Lower lobe of right lung (tissue), 2 donors: ENCODE measurements at regions not wholly inside any gene's neighbourhood (a gene's known extent, or its start where the extent isn't known, plus 50 kb on each side); places are given as distances from the start of the nearest gene placed in this dataset.

Experiments
- ATAC-seq, 2 donors: fragments of 200-7000 bp; cut with Tn5 transposase; one replicate each; pipeline ENCODE4 v1.9.1; 2020 to 2022; ENCODE audit warnings: mild to moderate bottlenecking in 2 of 2, moderate library complexity in 2 of 2
- DNase-seq: peaks from one replicate; pipeline ENCODE4 v3.0.0-alpha.2; 2020
- H3K27ac ChIP-seq: fragments of 200-600 bp; one replicate; pipeline ENCODE4 v1.8.0; 2022
- H3K27me3 ChIP-seq: fragments of 200-600 bp; one replicate; pipeline ENCODE4 v1.8.0; 2022; ENCODE audit warnings: low read depth
- H3K36me3 ChIP-seq: fragments of 200-600 bp; one replicate; pipeline ENCODE4 v1.8.0; 2022; ENCODE audit warnings: mild to moderate bottlenecking
- H3K4me1 ChIP-seq: fragments of 200-600 bp; one replicate; pipeline ENCODE4 v1.8.0; 2022
- H3K4me3 ChIP-seq: fragments of 200-600 bp; one replicate; pipeline ENCODE4 v1.8.0; 2022; ENCODE audit warnings: mild to moderate bottlenecking
- H3K9me3 ChIP-seq: fragments of 200-600 bp; one replicate; pipeline ENCODE4 v1.8.0; 2022
- intact Hi-C: fragments of 100-400 bp; cut with DNase I; formaldehyde crosslinking; loops from one replicate; pipeline ENCODE4 v1.11.0; 2022
- TF ChIP-seq, protein P1 (sequence below): fragments of 200-600 bp; IDR thresholded peaks from one replicate; pipeline ENCODE4 v1.8.0; 2022; ENCODE audit warnings: antibody characterized with exemption, mild to moderate bottlenecking
- donor health status: DM: no; HTN: yes; CAD: no; lungs with severe emphysema.

DNA sequence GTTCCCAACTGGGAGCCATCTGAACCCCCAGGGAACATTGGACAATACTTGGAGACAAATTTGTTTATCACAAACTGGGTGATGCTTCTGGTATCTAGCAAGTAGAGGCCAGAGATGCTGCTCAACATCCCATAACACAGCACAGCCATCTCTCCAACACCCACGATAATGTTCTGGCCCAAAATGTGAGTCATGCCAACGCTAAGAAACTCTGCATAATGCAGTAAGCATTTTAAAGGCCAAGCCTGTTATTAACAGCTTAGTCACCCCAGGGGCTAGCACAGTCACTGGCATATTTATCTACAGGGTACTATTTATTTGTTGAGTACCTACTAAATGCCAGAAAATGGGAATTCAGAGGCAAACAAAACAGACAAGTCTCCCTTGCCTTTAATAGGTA, 873.1 kb upstream of the TMEM132C start:
- intact Hi-C loops: no loop called here
- TF ChIP-seq, protein P1, sequence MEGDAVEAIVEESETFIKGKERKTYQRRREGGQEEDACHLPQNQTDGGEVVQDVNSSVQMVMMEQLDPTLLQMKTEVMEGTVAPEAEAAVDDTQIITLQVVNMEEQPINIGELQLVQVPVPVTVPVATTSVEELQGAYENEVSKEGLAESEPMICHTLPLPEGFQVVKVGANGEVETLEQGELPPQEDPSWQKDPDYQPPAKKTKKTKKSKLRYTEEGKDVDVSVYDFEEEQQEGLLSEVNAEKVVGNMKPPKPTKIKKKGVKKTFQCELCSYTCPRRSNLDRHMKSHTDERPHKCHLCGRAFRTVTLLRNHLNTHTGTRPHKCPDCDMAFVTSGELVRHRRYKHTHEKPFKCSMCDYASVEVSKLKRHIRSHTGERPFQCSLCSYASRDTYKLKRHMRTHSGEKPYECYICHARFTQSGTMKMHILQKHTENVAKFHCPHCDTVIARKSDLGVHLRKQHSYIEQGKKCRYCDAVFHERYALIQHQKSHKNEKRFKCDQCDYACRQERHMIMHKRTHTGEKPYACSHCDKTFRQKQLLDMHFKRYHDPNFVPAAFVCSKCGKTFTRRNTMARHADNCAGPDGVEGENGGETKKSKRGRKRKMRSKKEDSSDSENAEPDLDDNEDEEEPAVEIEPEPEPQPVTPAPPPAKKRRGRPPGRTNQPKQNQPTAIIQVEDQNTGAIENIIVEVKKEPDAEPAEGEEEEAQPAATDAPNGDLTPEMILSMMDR: no peak
- Histone ChIP-seq H3K27ac (no peak overlapping the region), H3K9me3 (no peaks in the 10 kb centered on the region), H3K4me1 (no peaks in the 10 kb centered on the region), H3K36me3 (no peaks in the 10 kb centered on the region), H3K4me3 (no peak overlapping the region), H3K27me3 (no peaks in the 10 kb centered on the region)
- no peak for ATAC-seq
- no peak for DNase-seq

DNA sequence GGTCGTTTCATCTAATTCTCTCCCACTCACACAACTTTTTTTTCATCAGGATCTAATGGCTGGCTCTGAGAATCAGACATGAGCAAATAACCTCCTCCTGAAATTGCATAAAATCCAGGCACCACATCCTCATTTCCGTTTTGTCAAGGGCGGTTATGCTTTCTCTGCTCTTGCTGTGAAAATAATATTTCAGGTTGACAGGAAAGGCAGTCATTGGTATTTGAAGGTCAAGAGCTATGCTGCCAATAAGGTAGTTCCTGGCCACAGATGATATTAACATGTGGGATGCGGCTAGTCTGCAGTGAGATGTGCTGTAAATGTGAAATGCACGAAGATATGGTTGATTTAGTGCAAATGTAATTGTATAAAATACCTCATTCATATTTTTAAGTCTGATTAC, 870.2 kb upstream of the TMEM132C start:
- DNase-seq (no peak), ATAC-seq (no peak)
- Histone ChIP-seq H3K9me3 (no peaks in the 10 kb centered on the region), H3K4me3 (no peak overlapping the region), H3K27ac (no peak overlapping the region), H3K36me3 (no peaks in the 10 kb centered on the region), H3K27me3 (no peaks in the 10 kb centered on the region), H3K4me1 (no peaks in the 10 kb centered on the region)
- intact Hi-C loops: no loop called here
- TF ChIP-seq, protein P1: no peak

DNA sequence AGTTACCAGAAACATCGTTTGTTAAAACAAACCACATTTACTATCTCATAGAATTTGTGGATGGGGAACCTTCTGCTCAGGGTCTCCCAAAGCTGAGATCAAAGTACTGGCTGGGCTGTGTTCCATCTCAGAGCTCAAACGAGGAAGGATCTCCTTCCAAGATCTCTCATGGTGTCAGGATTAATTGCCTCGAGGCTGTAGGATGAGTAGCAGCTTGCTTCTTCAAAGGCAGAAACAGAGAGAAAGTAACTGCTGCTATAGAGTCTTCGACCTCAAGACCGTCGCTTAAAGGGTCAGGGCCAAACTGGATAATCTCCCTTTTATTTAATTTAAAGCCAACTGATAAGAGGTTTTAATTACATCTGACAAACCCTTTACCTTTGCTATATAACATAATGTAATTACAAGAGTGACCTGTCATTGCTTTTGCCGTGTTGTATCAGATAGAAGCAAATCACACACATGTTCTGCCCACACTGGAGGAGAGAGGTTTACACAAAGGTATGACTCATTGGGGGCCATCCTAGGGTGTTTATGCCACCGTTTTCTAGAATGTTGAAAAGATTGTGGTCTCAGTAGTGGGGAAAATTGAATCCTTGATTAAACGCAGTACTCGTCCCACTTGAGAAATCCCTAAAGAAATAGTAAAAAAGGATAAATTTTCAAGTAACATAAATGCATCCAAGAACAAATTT, 868.8 kb upstream of the TMEM132C start:
- Histone ChIP-seq H3K9me3 (no peaks in the 10 kb centered on the region), H3K27ac (no peak overlapping the region), H3K36me3 (no peaks in the 10 kb centered on the region), H3K4me1 (no peaks in the 10 kb centered on the region), H3K27me3 (no peaks in the 10 kb centered on the region), H3K4me3 (no peak overlapping the region)
- DNase-seq (no peak), ATAC-seq (no peak)
- intact Hi-C loops: no loop called here
- TF ChIP-seq, protein P1: no peak

DNA sequence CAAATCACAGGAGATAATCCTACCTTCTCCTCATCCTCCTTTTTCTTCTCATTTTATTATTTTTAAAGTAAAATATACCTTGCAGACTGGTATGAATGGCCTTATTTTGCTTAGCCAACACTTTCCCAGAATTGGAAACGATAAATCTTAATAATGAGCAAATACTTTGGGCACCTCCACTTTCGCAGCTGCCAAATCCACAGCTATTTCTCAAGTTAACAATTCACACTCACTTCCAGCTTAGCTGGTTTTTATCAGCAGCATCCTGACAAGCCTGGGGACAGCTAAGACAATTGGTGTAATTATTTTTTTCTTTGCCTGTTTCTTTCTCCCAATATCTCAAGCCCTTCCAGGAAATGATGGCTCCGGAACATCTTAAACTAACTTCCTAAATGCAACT, 867.5 kb upstream of the TMEM132C start:
- H3K4me1 ChIP-seq: no peaks in the 10 kb centered on the region
- TF ChIP-seq, protein P1: no peak

DNA sequence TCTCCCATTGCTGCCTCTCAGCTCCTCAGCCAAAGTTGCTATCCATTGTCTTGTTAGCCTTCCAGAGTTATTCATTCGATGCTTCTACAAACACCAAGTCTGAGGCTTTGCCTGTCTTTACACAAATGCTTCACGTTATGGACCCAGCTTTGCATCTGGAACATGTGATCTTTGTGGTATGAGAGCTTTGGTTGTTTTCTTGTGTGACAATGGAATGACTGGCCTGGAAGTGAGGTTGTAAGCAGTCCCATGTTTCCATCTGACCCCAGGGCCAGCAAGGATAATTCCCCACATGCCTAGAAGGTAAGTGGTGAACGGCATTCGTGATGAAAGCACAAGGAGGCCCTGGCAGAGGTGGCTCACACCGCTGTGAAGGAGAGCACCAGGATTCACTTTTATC, 866.7 kb upstream of the TMEM132C start:
- TF ChIP-seq, protein P1: no peak
- H3K36me3 ChIP-seq: no peaks in the 10 kb centered on the region
- H3K4me1 ChIP-seq: no peaks in the 10 kb centered on the region
- DNase-seq: no peak
- no peak overlapping the region for H3K4me3 ChIP-seq
- no peak overlapping the region for H3K27ac ChIP-seq
- intact Hi-C loops: no loop called here
- ATAC-seq: no peak
- H3K27me3 ChIP-seq: no peaks in the 10 kb centered on the region
- H3K9me3 ChIP-seq: no peaks in the 10 kb centered on the region

More for the DNA sequence above, 867.5 kb upstream of the TMEM132C start:
- Histone ChIP-seq H3K36me3 (no peaks in the 10 kb centered on the region), H3K27me3 (no peaks in the 10 kb centered on the region), H3K9me3 (no peaks in the 10 kb centered on the region), H3K27ac (no peak overlapping the region), H3K4me3 (no peak overlapping the region)
- intact Hi-C loops: no loop called here
- DNase-seq (no peak), ATAC-seq (no peak)
